ENCODE measurements at regions not wholly inside any gene's neighbourhood (a gene's known extent, or its start where the extent isn't known, plus 50 kb on each side); places are given as distances from the start of the nearest gene placed in this dataset.

DNA sequence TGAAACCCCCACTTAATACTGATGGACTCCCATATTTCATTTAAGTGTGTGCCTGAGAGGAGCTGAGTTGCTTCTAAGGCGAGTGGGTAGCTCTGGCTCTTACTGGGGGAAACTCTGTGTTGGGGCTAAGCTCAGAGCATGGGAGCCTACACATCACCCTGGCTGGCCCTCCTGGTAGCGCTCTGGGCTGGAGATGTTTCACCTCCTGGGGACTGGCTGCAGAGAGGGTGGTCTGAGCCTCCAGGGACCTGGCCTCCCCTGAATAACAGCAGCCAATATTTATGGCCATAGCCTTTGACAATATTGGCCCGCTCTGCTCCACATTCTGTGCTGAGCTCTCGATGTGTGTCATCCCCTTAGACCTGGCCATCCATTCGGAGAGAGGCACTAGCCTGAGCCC lies 316.5 kb downstream of the ZNF536 start:
- DNase-seq (ENCODE audit: low read depth) = no peak

DNA sequence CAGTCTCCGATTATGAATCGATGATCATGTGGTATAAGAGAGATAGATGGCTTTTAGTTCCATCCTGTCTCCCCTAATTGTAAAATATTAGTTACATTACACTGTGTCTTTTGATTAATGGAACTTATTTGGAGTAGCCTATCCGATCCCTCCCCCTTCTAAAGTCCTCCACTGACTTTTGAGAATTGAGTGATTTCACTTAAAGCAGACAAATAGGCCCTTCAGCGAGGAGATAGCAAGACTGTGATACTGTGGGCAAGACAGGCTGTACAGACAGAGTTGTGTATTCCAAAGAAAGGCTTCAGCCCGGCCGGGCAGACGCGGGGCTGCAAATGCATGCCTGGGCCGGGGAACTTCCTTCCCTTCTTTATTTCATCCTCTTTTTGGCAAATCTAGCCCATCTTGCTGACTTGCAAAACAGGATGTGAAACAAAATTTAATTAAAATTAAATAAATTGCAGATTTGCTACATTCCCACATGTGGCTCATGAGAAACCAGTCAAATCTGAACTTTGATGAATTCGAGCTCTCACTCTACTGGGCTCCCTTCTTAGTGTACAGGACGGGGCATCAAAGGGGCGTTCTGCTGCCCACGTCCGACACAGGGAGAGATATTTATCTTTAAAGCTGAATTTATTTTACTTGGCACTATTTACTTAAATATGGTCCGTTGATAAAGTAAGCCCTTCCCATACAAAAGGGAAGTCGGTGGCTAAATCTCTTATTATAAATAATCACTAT lies 314.8 kb downstream of the ZNF536 start:
- TF ChIP-seq, protein P1, sequence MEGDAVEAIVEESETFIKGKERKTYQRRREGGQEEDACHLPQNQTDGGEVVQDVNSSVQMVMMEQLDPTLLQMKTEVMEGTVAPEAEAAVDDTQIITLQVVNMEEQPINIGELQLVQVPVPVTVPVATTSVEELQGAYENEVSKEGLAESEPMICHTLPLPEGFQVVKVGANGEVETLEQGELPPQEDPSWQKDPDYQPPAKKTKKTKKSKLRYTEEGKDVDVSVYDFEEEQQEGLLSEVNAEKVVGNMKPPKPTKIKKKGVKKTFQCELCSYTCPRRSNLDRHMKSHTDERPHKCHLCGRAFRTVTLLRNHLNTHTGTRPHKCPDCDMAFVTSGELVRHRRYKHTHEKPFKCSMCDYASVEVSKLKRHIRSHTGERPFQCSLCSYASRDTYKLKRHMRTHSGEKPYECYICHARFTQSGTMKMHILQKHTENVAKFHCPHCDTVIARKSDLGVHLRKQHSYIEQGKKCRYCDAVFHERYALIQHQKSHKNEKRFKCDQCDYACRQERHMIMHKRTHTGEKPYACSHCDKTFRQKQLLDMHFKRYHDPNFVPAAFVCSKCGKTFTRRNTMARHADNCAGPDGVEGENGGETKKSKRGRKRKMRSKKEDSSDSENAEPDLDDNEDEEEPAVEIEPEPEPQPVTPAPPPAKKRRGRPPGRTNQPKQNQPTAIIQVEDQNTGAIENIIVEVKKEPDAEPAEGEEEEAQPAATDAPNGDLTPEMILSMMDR (IDR thresholded peaks at IDR 0.05; ENCODE audit: insufficient read depth, low read depth, low read length) = no peak
- no peak for DNase-seq (ENCODE audit: low read depth)
- no peak overlapping the region for H3K4me3 ChIP-seq (ENCODE audit: low read depth, low read length)

More for the DNA sequence above, 316.5 kb downstream of the ZNF536 start:
- TF ChIP-seq, protein P1 (IDR thresholded peaks at IDR 0.05; ENCODE audit: insufficient read depth, low read depth, low read length) = no peak
- no peak overlapping the region for H3K4me3 ChIP-seq (ENCODE audit: low read depth, low read length)

DNA sequence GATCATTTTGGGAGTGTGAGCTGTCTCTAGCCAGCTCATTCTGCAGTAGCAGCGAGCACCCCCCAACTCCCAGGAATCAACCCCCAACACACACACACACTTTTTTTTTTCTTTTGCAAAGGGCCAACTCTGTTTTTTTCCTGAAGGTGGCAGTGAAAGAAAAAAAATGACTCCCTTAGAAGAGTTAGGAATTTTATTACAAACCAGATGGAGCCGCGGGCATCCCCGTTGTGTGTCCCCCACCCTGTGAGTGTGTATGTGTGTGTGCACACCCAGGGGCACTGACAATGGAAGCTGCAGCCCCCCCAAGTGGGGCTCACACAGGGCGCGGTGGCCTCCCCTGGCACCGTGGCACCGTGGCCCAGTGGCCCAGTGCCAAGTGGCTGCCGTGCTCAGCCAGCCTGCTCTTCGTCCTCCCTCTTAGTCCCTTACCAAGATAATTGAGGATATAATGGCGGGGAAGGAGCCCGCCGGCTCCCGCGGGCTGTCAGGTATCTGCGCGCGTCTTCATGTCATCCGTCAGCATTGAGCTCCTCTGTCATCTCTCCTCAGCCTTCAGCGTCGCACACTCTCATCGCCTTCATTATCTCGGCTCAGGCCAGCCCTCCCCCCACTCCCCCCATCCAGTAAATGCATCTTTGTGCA lies 314.1 kb downstream of the ZNF536 start:
- DNase-seq (ENCODE audit: low read depth) = no peak
- TF ChIP-seq, protein P1 (IDR thresholded peaks at IDR 0.05; ENCODE audit: insufficient read depth, low read depth, low read length) = peak; percentile 23
- no peak overlapping the region for H3K4me3 ChIP-seq (ENCODE audit: low read depth, low read length)

DNA sequence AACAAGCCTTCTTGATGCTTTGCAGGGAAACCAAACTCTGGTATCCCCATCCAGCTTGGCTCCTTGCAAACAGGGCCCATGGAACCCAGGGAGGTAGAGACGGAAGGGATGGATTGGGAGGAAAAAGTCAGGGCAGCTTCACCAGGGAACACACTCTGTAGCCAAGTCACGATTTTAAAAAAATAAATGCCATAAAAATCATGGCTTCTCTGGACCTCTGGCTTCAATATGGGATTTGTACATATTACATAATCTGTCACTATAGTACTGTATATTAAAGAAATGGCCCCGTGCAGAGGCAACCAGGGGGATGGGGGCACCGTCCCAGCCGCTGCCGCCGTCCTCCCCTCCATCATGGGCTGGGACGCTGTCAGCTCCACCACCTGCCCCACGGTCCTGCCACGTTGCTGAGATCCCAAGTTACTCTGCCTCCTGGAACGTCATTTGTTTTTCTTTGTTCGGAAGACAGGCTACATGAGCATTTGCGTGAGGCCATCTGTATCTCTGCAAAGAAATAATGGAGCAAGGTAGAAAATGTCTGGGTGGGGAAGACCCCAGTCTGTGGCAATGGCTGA lies 313.3 kb downstream of the ZNF536 start:
- no peak for DNase-seq (ENCODE audit: low read depth)
- no peak overlapping the region for H3K4me3 ChIP-seq (ENCODE audit: low read depth, low read length)
- TF ChIP-seq, protein P1 (IDR thresholded peaks at IDR 0.05; ENCODE audit: insufficient read depth, low read depth, low read length) = no peak

DNA sequence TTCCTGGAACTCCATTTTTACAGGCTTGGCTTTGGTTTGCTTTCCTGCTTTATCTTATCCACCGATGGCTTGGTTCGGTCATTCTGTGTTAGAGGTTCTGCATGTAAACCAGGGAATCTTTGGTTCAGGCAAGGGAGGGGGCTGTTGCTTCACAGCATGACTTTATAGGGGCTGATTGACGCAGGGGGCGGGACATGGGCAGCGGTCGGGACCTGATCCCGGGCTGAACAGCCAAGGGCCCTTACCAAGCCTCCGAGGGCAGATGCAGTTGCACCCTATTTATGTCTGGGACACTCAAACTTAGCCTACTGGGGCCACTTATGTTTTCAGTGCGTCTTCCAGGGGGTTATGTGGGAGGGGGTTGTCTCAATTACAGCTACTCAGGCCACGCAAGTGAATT lies 312.4 kb downstream of the ZNF536 start:
- TF ChIP-seq, protein P1 (IDR thresholded peaks at IDR 0.05; ENCODE audit: insufficient read depth, low read depth, low read length) = no peak
- no peak for DNase-seq (ENCODE audit: low read depth)
- H3K4me3 ChIP-seq (ENCODE audit: low read depth, low read length) = no peak overlapping the region

DNA sequence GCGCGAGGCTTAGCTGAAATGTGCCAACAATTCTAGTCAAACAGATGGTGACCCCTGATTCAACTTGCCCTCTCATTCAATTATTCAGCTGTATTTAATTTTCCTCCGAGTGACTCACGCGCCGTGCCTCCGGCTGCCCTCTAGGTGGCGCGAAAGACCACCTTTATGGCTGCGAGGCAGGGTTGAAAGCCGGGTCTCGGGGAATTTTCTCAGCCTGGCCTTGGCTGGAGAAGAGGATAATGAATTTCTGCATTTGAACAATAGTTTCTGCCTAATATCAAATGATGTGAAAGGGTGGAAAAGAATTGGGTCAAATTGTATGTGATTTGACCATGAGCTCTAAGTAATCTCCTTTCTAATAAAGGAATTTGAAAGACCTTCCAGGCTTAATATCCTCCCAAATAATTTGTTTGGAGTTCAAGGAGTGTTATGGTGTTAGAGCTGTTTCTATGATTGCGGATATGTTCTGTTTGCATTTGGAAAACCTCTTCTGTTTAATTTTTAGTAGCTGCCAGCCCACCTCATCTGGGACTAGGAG lies 310.9 kb downstream of the ZNF536 start:
- H3K4me3 ChIP-seq (ENCODE audit: low read depth, low read length) = no peak overlapping the region
- DNase-seq (ENCODE audit: low read depth) = peak; percentile 75
- TF ChIP-seq, protein P1 (IDR thresholded peaks at IDR 0.05; ENCODE audit: insufficient read depth, low read depth, low read length) = peak; percentile 91

Measured in fibroblast of villous mesenchyme (primary cell).